Prostate gland (tissue), 2 donors: ENCODE measurements at regions not wholly inside any gene's neighbourhood (a gene's known extent, or its start where the extent isn't known, plus 50 kb on each side); places are given as distances from the start of the nearest gene placed in this dataset.

Experiments
- CTCF ChIP-seq, 4 experiments: fragments of 200-600 bp in 2 of 4; fragments of 450-650 bp in 2 of 4; sonication (generic) in 2 of 4; IDR thresholded peaks; 1 replicate in 3 of 4; 2 replicates in 1 of 4; pipeline ENCODE4 v1.5.1; 2016 to 2019; ENCODE audit warnings: antibody characterized with exemption in 4 of 4, mild to moderate bottlenecking in 2 of 4, moderate library complexity in 2 of 4
- POLR2AphosphoS5 ChIP-seq: sonication (generic); formaldehyde crosslinking; IDR thresholded peaks from one replicate; pipeline ENCODE4 v1.6.1; 2017; ENCODE audit warnings: antibody characterized with exemption

GRCh38 chr10:20659225-20659624 is 237.9 kb downstream of the NEBL start:
- TF ChIP-seq CTCF (IDR thresholded peaks at IDR 0.05) = no peak
- TF ChIP-seq POLR2AphosphoS5 = no peak
